ENCODE measurements at regions not wholly inside any gene's neighbourhood (a gene's known extent, or its start where the extent isn't known, plus 50 kb on each side); places are given as distances from the start of the nearest gene placed in this dataset.

DNA sequence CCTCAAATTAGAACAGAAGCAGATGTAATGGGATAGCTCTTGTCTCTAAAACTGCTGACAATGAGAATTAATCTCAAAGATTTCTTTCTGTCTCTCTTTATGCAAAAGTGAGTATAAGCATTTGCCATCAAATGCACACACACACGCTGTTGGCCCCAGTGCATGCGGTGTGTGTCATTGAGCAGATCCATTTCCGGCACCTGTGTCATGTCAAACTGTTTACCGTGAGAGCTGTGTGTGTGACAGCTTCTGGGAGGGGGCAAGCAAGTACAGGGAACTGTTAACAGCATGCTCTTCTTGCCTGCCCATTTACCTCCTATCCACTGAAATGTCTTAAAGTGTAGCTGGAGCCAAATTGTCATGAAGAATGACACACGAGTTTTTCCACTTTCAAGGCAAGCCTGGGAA lies 297.9 kb upstream of the FAT4 start:
- DNase-seq (ENCODE audit: low spot score in 2 of 2), result no peak
- 77 to 80% methylated on average over 5 of the region's 5 CpGs for WGBS, 2 donors
- TF ChIP-seq, protein P1, sequence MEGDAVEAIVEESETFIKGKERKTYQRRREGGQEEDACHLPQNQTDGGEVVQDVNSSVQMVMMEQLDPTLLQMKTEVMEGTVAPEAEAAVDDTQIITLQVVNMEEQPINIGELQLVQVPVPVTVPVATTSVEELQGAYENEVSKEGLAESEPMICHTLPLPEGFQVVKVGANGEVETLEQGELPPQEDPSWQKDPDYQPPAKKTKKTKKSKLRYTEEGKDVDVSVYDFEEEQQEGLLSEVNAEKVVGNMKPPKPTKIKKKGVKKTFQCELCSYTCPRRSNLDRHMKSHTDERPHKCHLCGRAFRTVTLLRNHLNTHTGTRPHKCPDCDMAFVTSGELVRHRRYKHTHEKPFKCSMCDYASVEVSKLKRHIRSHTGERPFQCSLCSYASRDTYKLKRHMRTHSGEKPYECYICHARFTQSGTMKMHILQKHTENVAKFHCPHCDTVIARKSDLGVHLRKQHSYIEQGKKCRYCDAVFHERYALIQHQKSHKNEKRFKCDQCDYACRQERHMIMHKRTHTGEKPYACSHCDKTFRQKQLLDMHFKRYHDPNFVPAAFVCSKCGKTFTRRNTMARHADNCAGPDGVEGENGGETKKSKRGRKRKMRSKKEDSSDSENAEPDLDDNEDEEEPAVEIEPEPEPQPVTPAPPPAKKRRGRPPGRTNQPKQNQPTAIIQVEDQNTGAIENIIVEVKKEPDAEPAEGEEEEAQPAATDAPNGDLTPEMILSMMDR (IDR thresholded peaks at IDR 0.05), result no peak
- TF ChIP-seq POLR2A (IDR thresholded peaks at IDR 0.05), result no peak
- intact Hi-C loops (cut with DNase I; ENCODE audit: low total_unique reads), result no loop called here
- no peak overlapping the region for H3K4me3 ChIP-seq (ENCODE audit: low read depth, poor library complexity, severe bottlenecking)

DNA sequence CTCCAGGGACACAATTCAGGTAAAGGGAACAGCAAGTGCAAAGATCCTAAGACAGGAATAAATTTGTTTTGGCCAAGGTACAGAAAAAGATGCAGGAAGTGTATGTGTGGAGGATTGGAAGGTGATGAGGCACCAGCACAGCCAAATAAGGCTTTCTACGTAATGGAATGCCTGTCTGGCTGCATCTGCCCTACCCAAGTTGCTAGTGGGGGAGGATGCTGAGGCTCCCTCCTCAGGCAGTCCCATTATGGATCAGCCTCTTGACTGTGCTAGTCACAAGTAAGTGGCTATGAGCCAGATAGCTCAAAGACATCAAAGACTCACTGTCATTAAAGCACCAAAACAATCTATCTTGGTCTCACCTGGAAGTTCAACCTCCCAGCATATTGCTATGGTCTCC lies 300.9 kb upstream of the FAT4 start:
- no peak overlapping the region for H3K4me3 ChIP-seq (ENCODE audit: low read depth, poor library complexity, severe bottlenecking)
- intact Hi-C loops (cut with DNase I; ENCODE audit: low total_unique reads), result no loop called here
- TF ChIP-seq POLR2A (IDR thresholded peaks at IDR 0.05), result no peak
- TF ChIP-seq, protein P1 (IDR thresholded peaks at IDR 0.05), result no peak
- no peak for DNase-seq (ENCODE audit: low spot score in 2 of 2)
- WGBS, 2 donors, result 40 to 75% methylated on average over 1 of the region's 1 CpG

DNA sequence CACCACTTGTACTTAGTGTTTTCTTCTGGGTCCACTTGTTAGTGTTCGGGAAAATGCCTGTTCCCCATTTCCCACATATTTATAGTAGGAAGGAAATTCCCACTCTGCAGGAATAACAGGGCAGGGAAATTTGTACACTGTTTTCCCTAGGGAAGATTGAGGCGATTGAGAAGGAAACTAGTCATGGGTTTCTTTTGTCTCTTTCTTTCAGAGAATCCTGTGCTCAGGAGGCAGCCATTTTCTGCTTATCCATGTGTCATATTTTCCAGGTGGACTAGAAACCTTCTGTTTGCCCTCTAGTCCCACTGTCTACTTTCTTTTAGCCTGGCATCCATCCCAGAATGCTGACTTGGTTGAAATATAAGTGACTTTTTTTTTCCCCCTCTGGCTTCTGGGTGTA lies 299.1 kb upstream of the ANKRD50 start:
- intact Hi-C loops (cut with DNase I; ENCODE audit: low total_unique reads), result no loop called here
- TF ChIP-seq POLR2A (IDR thresholded peaks at IDR 0.05), result no peak
- TF ChIP-seq, protein P1 (IDR thresholded peaks at IDR 0.05), result no peak
- 50 to 61% methylated on average over 2 of the region's 2 CpGs for WGBS, 2 donors
- DNase-seq (ENCODE audit: low spot score in 2 of 2), result no peak
- H3K4me3 ChIP-seq (ENCODE audit: low read depth, poor library complexity, severe bottlenecking), result no peak overlapping the region

DNA sequence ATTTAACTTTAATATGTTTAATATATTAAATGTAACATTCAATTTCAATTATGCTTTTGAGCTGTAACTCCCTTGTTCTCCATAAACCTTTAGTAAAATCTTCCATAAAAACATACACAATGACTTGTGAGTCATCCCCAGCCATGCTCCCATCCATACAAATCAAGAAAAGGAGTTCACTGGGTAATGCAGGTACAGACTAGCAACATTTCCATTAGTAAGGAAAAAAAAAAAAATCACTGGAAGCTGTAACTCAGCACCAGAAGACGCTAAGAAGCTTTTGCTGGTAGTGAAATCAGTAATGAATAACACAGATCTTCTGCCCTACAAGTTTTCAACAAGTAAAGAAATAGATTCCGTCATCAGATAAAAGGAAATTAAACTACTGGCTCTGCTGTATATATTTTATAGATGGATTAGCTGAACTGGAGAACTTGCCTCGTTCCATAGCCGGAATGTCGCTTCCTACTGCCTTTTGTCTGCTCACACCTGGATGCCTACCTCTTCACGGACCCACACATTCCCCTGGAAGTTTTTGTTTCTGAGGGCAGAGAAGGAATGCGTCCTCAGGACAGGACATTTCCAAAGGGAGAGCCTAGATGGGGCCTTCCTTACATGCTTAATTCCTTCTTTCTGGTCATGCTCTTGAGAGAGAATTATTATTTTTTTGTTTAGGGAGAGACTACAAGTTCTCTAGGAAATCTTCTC lies 298.4 kb upstream of the ANKRD50 start:
- WGBS, 2 donors, result 56 to 63% methylated on average over 7 of the region's 7 CpGs
- no peak overlapping the region for H3K4me3 ChIP-seq (ENCODE audit: low read depth, poor library complexity, severe bottlenecking)
- no peak for DNase-seq (ENCODE audit: low spot score in 2 of 2)
- intact Hi-C loops (cut with DNase I; ENCODE audit: low total_unique reads), result no loop called here
- no peak for TF ChIP-seq POLR2A (IDR thresholded peaks at IDR 0.05)
- TF ChIP-seq, protein P1 (IDR thresholded peaks at IDR 0.05), result no peak

DNA sequence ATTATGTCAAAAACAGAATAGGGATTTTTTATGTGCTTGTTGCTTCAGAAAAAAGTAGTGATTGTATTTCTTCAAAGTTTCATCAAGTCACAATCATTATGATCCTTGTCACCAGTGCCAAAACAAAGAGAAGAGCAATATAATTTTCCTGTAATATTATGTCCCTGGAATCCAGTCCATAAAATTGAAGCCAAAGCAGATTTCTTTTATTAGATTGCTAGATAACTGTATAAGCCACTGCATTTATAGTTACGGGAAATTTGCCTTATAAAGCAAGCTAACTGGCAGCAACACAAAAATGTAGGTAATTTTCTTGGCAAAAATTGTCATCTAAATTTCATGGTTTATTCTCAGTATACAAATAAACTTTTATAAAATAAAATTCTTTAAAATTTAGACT lies 296.1 kb upstream of the ANKRD50 start:
- H3K4me3 ChIP-seq (ENCODE audit: low read depth, poor library complexity, severe bottlenecking), result no peak overlapping the region
- 25 to 44% methylated on average over 1 of the region's 1 CpG for WGBS, 2 donors
- TF ChIP-seq, protein P1 (IDR thresholded peaks at IDR 0.05), result no peak
- no peak for TF ChIP-seq POLR2A (IDR thresholded peaks at IDR 0.05)
- DNase-seq (ENCODE audit: low spot score in 2 of 2), result no peak
- intact Hi-C loops (cut with DNase I; ENCODE audit: low total_unique reads), result no loop called here

DNA sequence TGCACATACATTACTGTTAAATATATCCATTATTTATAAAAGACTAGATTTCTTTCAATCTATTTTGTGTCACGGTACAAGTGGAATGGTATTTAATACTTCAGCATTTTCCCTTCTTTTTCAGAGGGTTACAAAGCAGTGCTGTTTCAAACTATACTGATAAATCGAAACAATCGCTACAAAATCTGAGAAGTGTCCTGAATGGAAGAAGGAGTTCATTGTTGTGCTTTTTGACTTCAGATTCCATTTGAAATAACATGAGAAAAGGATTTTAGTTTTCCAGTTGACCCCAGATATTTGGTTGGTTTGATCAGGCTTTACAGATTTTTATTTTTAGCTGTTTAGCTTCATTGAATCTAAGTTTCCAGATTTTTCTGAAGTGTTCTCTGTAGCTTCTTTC lies 292.1 kb upstream of the ANKRD50 start:
- TF ChIP-seq, protein P1 (IDR thresholded peaks at IDR 0.05), result no peak
- intact Hi-C loops (cut with DNase I; ENCODE audit: low total_unique reads), result no loop called here
- no peak for DNase-seq (ENCODE audit: low spot score in 2 of 2)
- WGBS, 2 donors, result 89 to 92% methylated on average over 3 of the region's 3 CpGs
- H3K4me3 ChIP-seq (ENCODE audit: low read depth, poor library complexity, severe bottlenecking), result no peak overlapping the region

Data from lower leg skin (tissue), 4 donors.